SK-N-MC (cell line): ENCODE measurements at regions not wholly inside any gene's neighbourhood (a gene's known extent, or its start where the extent isn't known, plus 50 kb on each side); places are given as distances from the start of the nearest gene placed in this dataset.

Source experiments
- EZH2 ChIP-seq: fragments of 200-600 bp; sonication (generic); IDR thresholded peaks from one replicate; pipeline ENCODE4 v1.6.1; 2017; ENCODE audit warnings: antibody characterized with exemption
- FOXP2 ChIP-seq: optimal IDR thresholded peaks from 2 replicates; pipeline ENCODE3; 2011; ENCODE audit warnings: mild to moderate bottlenecking, moderate library complexity; ENCODE audit not compliant: insufficient read depth; ENCODE audit errors: extremely low read length, control extremely low read depth
- POLR2AphosphoS5 ChIP-seq: IDR thresholded peaks from 2 replicates; pipeline ENCODE4 v1.6.1; 2012; ENCODE audit warnings: mild to moderate bottlenecking, low read depth, low read length, borderline replicate concordance

GRCh38 chr5:5951953-5952352 lies 426.4 kb downstream of the MED10 start:
- no peak for TF ChIP-seq POLR2AphosphoS5
- no peak for TF ChIP-seq EZH2
- no peak for TF ChIP-seq FOXP2
